ENCODE measurements at regions not wholly inside any gene's neighbourhood (a gene's known extent, or its start where the extent isn't known, plus 50 kb on each side); places are given as distances from the start of the nearest gene placed in this dataset.

DNA sequence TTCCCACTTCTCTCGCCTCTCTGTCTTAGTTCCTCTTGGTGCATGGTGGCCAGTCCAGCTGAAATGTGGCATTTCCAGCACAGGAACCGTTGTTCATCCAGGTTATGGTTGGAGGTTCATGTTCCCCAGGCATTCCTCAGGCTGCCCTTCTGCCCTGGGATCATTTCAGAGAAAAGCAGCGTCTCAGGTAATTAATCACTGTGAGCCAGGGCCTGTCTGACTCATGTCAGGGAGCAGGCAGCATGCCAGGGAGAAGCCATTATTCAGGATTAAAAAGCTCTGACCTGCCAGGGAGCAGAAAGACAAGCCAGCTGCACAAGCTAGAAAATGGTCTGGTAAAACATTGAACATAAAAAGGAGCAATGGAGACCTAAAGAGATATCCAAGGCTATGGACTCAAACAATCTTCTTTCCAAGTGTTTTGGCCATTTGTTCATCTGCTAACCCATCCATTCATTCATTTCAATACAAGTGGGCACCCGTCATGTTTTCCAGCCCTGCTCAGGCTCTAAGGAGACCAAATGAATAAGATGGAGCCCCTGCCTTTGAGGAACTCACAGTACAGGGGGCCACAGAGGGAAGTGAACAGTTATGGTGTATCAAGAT is 241.4 kb downstream of the DRD1 start:
- no peak overlapping the region for H3K4me3 ChIP-seq (ENCODE audit: low read length)
- DNase-seq (ENCODE audit: low read depth), result peak; percentile 16
- TF ChIP-seq CTCF (conservative IDR thresholded peaks at IDR 0.05; ENCODE audit: low read length), result no peak

DNA sequence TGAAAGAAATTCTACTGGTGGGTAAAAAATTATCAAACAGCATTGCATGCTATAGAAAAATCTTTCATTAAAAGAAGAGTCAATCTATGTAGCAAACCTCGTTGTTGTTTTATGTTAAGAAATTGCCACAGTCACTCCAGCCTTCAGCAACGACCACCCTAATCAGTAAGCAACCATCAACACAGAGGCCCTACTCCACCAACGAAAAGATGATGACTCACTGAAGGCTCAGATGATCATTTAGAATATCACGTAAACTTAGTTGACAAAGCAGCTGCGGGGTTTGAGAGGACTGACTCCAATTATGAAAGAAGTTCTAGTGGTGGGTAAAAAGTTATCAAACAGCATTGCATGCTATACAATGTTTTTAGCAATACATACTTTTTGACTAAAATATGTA is 242.6 kb downstream of the DRD1 start:
- DNase-seq (ENCODE audit: low read depth), result no peak
- H3K4me3 ChIP-seq (ENCODE audit: low read length), result no peak overlapping the region
- TF ChIP-seq CTCF (conservative IDR thresholded peaks at IDR 0.05; ENCODE audit: low read length), result no peak

GRCh38 chr5:175195698-175196656 is 248.0 kb downstream of the DRD1 start:
- TF ChIP-seq CTCF (conservative IDR thresholded peaks at IDR 0.05; ENCODE audit: low read length), result no peak
- peak; percentile 35 for DNase-seq (ENCODE audit: low read depth)
- no peak overlapping the region for H3K4me3 ChIP-seq (ENCODE audit: low read length)

GRCh38 chr5:175181331-175181730 is 262.7 kb downstream of the DRD1 start:
- no peak overlapping the region for H3K4me3 ChIP-seq (ENCODE audit: low read length)
- TF ChIP-seq CTCF (conservative IDR thresholded peaks at IDR 0.05; ENCODE audit: low read length), result no peak
- no peak for DNase-seq (ENCODE audit: low read depth)

- no peak overlapping the region for H3K4me3 ChIP-seq (ENCODE audit: low read length)
- DNase-seq (ENCODE audit: low read depth), result no peak
- TF ChIP-seq CTCF (conservative IDR thresholded peaks at IDR 0.05; ENCODE audit: low read length), result no peak
These were observed 273.1 kb downstream of the DRD1 start for GRCh38 chr5:175170899-175171298.

DNA sequence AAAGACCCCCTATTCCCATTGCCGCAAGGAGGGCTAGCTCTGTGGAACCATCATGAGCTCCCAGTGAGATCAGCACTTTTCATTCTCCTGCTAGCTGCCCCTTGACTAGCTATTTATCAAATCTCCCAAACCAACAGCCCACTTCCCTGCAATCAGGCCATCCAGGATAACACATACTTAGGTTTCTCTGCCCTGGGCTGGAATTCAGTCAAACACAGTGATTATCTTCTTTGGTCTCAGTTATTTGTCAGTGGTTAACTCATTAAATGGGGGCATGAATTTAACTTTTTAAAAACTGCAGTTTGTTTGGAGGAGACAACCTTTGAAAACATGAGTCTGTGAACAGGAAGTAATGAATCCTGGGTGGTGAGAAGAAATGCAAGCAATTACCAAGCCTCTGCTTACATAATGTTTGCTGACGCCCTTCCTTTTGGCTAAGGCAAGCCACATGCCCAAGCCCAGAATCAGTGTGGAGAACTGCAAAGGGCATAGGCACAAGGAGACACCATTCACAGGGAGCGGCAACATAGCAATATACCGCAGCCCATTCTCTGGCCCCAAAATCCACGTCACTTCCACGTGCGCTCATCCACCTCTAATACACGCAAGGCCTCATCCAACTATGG is 275.0 kb downstream of the DRD1 start:
- no peak overlapping the region for H3K4me3 ChIP-seq (ENCODE audit: low read length)
- TF ChIP-seq CTCF (conservative IDR thresholded peaks at IDR 0.05; ENCODE audit: low read length), result no peak
- DNase-seq (ENCODE audit: low read depth), result no peak
